Activated naive CD4-positive, alpha-beta T cell treated with anti-CD3 and anti-CD28 coated beads for 36 hours (primary cell): ENCODE measurements at regions not wholly inside any gene's neighbourhood (a gene's known extent, or its start where the extent isn't known, plus 50 kb on each side); places are given as distances from the start of the nearest gene placed in this dataset.
"Not testable (repeated sequence)": the region's sequence is repeated elsewhere in the genome, so short reads cannot be mapped to it uniquely, and the experiment has no call there.

ENCODE experiments used
- CTCF ChIA-PET: fragments of 350-600 bp; sonication (Branson Sonifier 250); formaldehyde crosslinking; loops from one replicate; lab custom pipeline; 2021; ENCODE audit warnings: antibody characterized with exemption; lab: Charles Lee
- DNase-seq: peaks from one replicate; pipeline ENCODE4 v3.0.0-alpha.2; 2020
- H3K27ac Mint-ChIP-seq: one replicate; pipeline ENCODE4 v1.8.0; 2021; ENCODE audit warnings: mild to moderate bottlenecking, mixed read lengths
- H3K27me3 Mint-ChIP-seq: one replicate; pipeline ENCODE4 v1.8.0; 2021; ENCODE audit warnings: low read depth, mixed read lengths
- H3K36me3 Mint-ChIP-seq: one replicate; pipeline ENCODE4 v1.8.0; 2021; ENCODE audit warnings: low read depth, mixed read lengths
- H3K4me1 Mint-ChIP-seq: one replicate; pipeline ENCODE4 v1.8.0; 2021; ENCODE audit warnings: low read depth, mixed read lengths
- H3K4me3 Mint-ChIP-seq: one replicate; pipeline ENCODE4 v1.8.0; 2021; ENCODE audit warnings: mild to moderate bottlenecking, moderate library complexity, mixed read lengths
- H3K9me3 Mint-ChIP-seq: one replicate; pipeline ENCODE4 v1.8.0; 2021; ENCODE audit warnings: mixed read lengths
- intact Hi-C: fragments of 100-400 bp; cut with micrococcal nuclease; formaldehyde crosslinking; loops from one replicate; pipeline ENCODE4 v1.15.1; 2023

- Mint-ChIP-seq H3K9me3 (peaks cover 1% of the 10 kb centered on the region), H3K4me1 (no peaks in the 10 kb centered on the region), H3K27ac (no peak overlapping the region), H3K27me3 (peaks cover 7% of the 10 kb centered on the region), H3K36me3 (no peaks in the 10 kb centered on the region), H3K4me3 (no peak overlapping the region)
- intact Hi-C loops = no loop called here
- DNase-seq = no peak
- CTCF ChIA-PET = no interaction called here
Observed at GRCh38 chr22:34354071-34354817, 434.0 kb upstream of the LARGE1 start.

- H3K27ac Mint-ChIP-seq = no peak overlapping the region
- peaks cover 1% of the 10 kb centered on the region for H3K9me3 Mint-ChIP-seq
- H3K4me1 Mint-ChIP-seq = no peaks in the 10 kb centered on the region
- no peak overlapping the region for H3K4me3 Mint-ChIP-seq
- no peak for DNase-seq
- H3K27me3 Mint-ChIP-seq = peaks cover 5% of the 10 kb centered on the region
- CTCF ChIA-PET = no interaction called here
- H3K36me3 Mint-ChIP-seq = no peaks in the 10 kb centered on the region
- intact Hi-C loops = no loop called here
Observed at GRCh38 chr22:34356481-34356880, 436.2 kb upstream of the LARGE1 start.

GRCh38 chr22:34370711-34371110 lies 450.4 kb upstream of the LARGE1 start:
- no peaks in the 10 kb centered on the region for H3K4me1 Mint-ChIP-seq
- no peak overlapping the region for H3K4me3 Mint-ChIP-seq
- no peak overlapping the region for H3K27ac Mint-ChIP-seq
- peaks cover 1% of the 10 kb centered on the region for H3K36me3 Mint-ChIP-seq
- H3K9me3 Mint-ChIP-seq = peaks cover 18% of the 10 kb centered on the region
- CTCF ChIA-PET = no interaction called here
- intact Hi-C loops = no loop called here
- no peak for DNase-seq
- H3K27me3 Mint-ChIP-seq = peaks cover 6% of the 10 kb centered on the region

- no peak for DNase-seq
- H3K27me3 Mint-ChIP-seq = peaks cover 2% of the 10 kb centered on the region
- no peaks in the 10 kb centered on the region for H3K4me1 Mint-ChIP-seq
- no peaks in the 10 kb centered on the region for H3K9me3 Mint-ChIP-seq
- CTCF ChIA-PET = no interaction called here
- no peaks in the 10 kb centered on the region for H3K36me3 Mint-ChIP-seq
- H3K4me3 Mint-ChIP-seq = no peak overlapping the region
- intact Hi-C loops = no loop called here
- H3K27ac Mint-ChIP-seq = no peak overlapping the region
Observed at GRCh38 chr22:34379825-34380224, 459.5 kb upstream of the LARGE1 start.

- no peak for DNase-seq
- H3K27ac Mint-ChIP-seq = no peak overlapping the region
- intact Hi-C loops = no loop called here
- no peaks in the 10 kb centered on the region for H3K4me1 Mint-ChIP-seq
- CTCF ChIA-PET = no interaction called here
- no peaks in the 10 kb centered on the region for H3K36me3 Mint-ChIP-seq
- no peaks in the 10 kb centered on the region for H3K9me3 Mint-ChIP-seq
- no peak overlapping the region for H3K4me3 Mint-ChIP-seq
- peaks cover 2% of the 10 kb centered on the region for H3K27me3 Mint-ChIP-seq
Observed at GRCh38 chr22:34380532-34380931, 460.3 kb upstream of the LARGE1 start.

GRCh38 chr22:34390400-34390799 lies 470.1 kb upstream of the LARGE1 start:
- no peak overlapping the region for H3K27ac Mint-ChIP-seq
- peaks cover 23% of the 10 kb centered on the region for H3K9me3 Mint-ChIP-seq
- H3K4me3 Mint-ChIP-seq = no peak overlapping the region
- no peak for DNase-seq
- no peaks in the 10 kb centered on the region for H3K36me3 Mint-ChIP-seq
- peaks cover 9% of the 10 kb centered on the region for H3K27me3 Mint-ChIP-seq
- CTCF ChIA-PET = interaction anchor here (1.7 kb wide), 1 partner anchor 15 kb away, joined by 3 read pairs; no protein-coding TSS in a partner anchor
- intact Hi-C loops = no loop called here
- H3K4me1 Mint-ChIP-seq = no peaks in the 10 kb centered on the region

GRCh38 chr22:34395370-34395769 lies 475.1 kb upstream of the LARGE1 start:
- no peaks in the 10 kb centered on the region for H3K27me3 Mint-ChIP-seq
- no peaks in the 10 kb centered on the region for H3K4me1 Mint-ChIP-seq
- H3K36me3 Mint-ChIP-seq = no peaks in the 10 kb centered on the region
- no peak for DNase-seq
- H3K9me3 Mint-ChIP-seq = peaks cover 7% of the 10 kb centered on the region
- H3K27ac Mint-ChIP-seq = no peak overlapping the region
- CTCF ChIA-PET = no interaction called here
- intact Hi-C loops = no loop called here
- no peak overlapping the region for H3K4me3 Mint-ChIP-seq

- Mint-ChIP-seq H3K4me3 (no peak overlapping the region), H3K27me3 (peaks cover 2% of the 10 kb centered on the region), H3K9me3 (no peaks in the 10 kb centered on the region), H3K4me1 (no peaks in the 10 kb centered on the region), H3K27ac (no peak overlapping the region), H3K36me3 (no peaks in the 10 kb centered on the region)
- intact Hi-C loops = no loop called here
- DNase-seq = no peak
- CTCF ChIA-PET = interaction anchor here (0.9 kb wide), 1 partner anchor 10 kb away, joined by 3 read pairs; no protein-coding TSS in a partner anchor
Observed at GRCh38 chr22:34403667-34404066, 483.4 kb upstream of the LARGE1 start.

GRCh38 chr22:34410111-34410510 lies 489.8 kb upstream of the LARGE1 start:
- Mint-ChIP-seq H3K36me3 (no peaks in the 10 kb centered on the region), H3K27ac (no peak overlapping the region), H3K4me3 (no peak overlapping the region), H3K4me1 (no peaks in the 10 kb centered on the region), H3K27me3 (peaks cover 9% of the 10 kb centered on the region), H3K9me3 (no peaks in the 10 kb centered on the region)
- CTCF ChIA-PET = no interaction called here
- no peak for DNase-seq
- intact Hi-C loops = loop anchor here (10.0 kb wide), 1 partner anchor 745 kb away; no protein-coding TSS in a partner anchor

GRCh38 chr22:34414467-34415440 lies 494.5 kb upstream of the LARGE1 start:
- intact Hi-C loops = loop anchor here (10.0 kb wide), 1 partner anchor 740 kb away; no protein-coding TSS in a partner anchor
- Mint-ChIP-seq H3K27ac (no peak overlapping the region), H3K9me3 (peaks cover 5% of the 10 kb centered on the region), H3K27me3 (peaks cover 5% of the 10 kb centered on the region), H3K4me1 (no peaks in the 10 kb centered on the region), H3K36me3 (no peaks in the 10 kb centered on the region), H3K4me3 (no peak overlapping the region)
- CTCF ChIA-PET = interaction anchor here (0.8 to 1.3 kb wide), 3 partner anchors 11 to 736 kb away, joined by 3 to 4 read pairs (median 3); no protein-coding TSS in a partner anchor
- peak; percentile 60 for DNase-seq

GRCh38 chr22:34416022-34416860 lies 496.0 kb upstream of the LARGE1 start:
- Mint-ChIP-seq H3K27me3 (peaks cover 2% of the 10 kb centered on the region), H3K4me1 (no peaks in the 10 kb centered on the region), H3K4me3 (no peak overlapping the region), H3K9me3 (peaks cover 8% of the 10 kb centered on the region), H3K36me3 (no peaks in the 10 kb centered on the region), H3K27ac (no peak overlapping the region)
- no peak for DNase-seq
- intact Hi-C loops = loop anchor here (10.0 kb wide), 1 partner anchor 739 kb away; no protein-coding TSS in a partner anchor
- CTCF ChIA-PET = no interaction called here

GRCh38 chr22:34422948-34423347 lies 502.7 kb upstream of the LARGE1 start:
- H3K36me3 Mint-ChIP-seq, DNase-seq, H3K9me3 Mint-ChIP-seq, H3K4me1 Mint-ChIP-seq, H3K4me3 Mint-ChIP-seq, H3K27ac Mint-ChIP-seq, intact Hi-C loops, CTCF ChIA-PET: not testable (repeated sequence)
- H3K27me3 Mint-ChIP-seq = peaks cover 12% of the 10 kb centered on the region
